ENCODE measurements at regions not wholly inside any gene's neighbourhood (a gene's known extent, or its start where the extent isn't known, plus 50 kb on each side); places are given as distances from the start of the nearest gene placed in this dataset.

- Mint-ChIP-seq H3K9me3 (ENCODE audit: unreplicated experiment) (no peaks in the 10 kb centered on the region), H3K36me3 (ENCODE audit: insufficient read depth, unreplicated experiment) (no peaks in the 10 kb centered on the region), H3K4me1 (ENCODE audit: low read depth, unreplicated experiment) (no peaks in the 10 kb centered on the region), H3K27ac (ENCODE audit: unreplicated experiment) (no peak overlapping the region), H3K27me3 (ENCODE audit: insufficient read depth, unreplicated experiment) (peaks cover 3% of the 10 kb centered on the region), H3K4me3 (ENCODE audit: unreplicated experiment) (no peak overlapping the region)
- CTCF ChIA-PET: no interaction called here
- TF ChIP-seq, protein P1, sequence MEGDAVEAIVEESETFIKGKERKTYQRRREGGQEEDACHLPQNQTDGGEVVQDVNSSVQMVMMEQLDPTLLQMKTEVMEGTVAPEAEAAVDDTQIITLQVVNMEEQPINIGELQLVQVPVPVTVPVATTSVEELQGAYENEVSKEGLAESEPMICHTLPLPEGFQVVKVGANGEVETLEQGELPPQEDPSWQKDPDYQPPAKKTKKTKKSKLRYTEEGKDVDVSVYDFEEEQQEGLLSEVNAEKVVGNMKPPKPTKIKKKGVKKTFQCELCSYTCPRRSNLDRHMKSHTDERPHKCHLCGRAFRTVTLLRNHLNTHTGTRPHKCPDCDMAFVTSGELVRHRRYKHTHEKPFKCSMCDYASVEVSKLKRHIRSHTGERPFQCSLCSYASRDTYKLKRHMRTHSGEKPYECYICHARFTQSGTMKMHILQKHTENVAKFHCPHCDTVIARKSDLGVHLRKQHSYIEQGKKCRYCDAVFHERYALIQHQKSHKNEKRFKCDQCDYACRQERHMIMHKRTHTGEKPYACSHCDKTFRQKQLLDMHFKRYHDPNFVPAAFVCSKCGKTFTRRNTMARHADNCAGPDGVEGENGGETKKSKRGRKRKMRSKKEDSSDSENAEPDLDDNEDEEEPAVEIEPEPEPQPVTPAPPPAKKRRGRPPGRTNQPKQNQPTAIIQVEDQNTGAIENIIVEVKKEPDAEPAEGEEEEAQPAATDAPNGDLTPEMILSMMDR (IDR thresholded peaks at IDR 0.05; ENCODE audit: insufficient read depth in 1 of 2, low read depth in 1 of 2, low read length in 1 of 2, severe bottlenecking in 1 of 2, unreplicated experiment in 1 of 2): no peak
- Histone ChIP-seq H3K9me3 (no peaks in the 10 kb centered on the region), H3K4me3 (ENCODE audit: low read depth, low read length) (no peak overlapping the region), H3K4me1 (no peaks in the 10 kb centered on the region), H3K36me3 (ENCODE audit: control insufficient read depth, insufficient read depth, low read length) (no peaks in the 10 kb centered on the region), H3K27me3 (replicated peaks; ENCODE audit: control insufficient read depth, insufficient read depth, low read length) (no peaks in the 10 kb centered on the region; the same call in 1 of the 2 replicates)
- intact Hi-C loops (cut with micrococcal nuclease; ENCODE audit: unreplicated experiment): no loop called here
- BruUV-seq (replicated peaks): no TSS peak
- POLR2A ChIA-PET: no interaction called here
- DNase-seq: no peak
These were observed 488.8 kb upstream of the FSHR start for GRCh38 chr2:49643149-49643548.

- no peaks in the 10 kb centered on the region; the same call in 1 of the 2 replicates for H3K27me3 ChIP-seq (replicated peaks; ENCODE audit: control insufficient read depth, insufficient read depth, low read length)
- intact Hi-C loops (cut with micrococcal nuclease; ENCODE audit: unreplicated experiment): no loop called here
- H3K36me3 ChIP-seq (ENCODE audit: control insufficient read depth, insufficient read depth, low read length): no peaks in the 10 kb centered on the region
- no peak overlapping the region for H3K27ac Mint-ChIP-seq (ENCODE audit: unreplicated experiment)
- CTCF ChIA-PET: no interaction called here
- no peak overlapping the region for H3K4me3 ChIP-seq (ENCODE audit: low read depth, low read length)
- no peaks in the 10 kb centered on the region for H3K36me3 Mint-ChIP-seq (ENCODE audit: insufficient read depth, unreplicated experiment)
- H3K4me1 Mint-ChIP-seq (ENCODE audit: low read depth, unreplicated experiment): no peaks in the 10 kb centered on the region
- H3K27me3 Mint-ChIP-seq (ENCODE audit: insufficient read depth, unreplicated experiment): peaks cover 3% of the 10 kb centered on the region
- no TSS peak for BruUV-seq (replicated peaks)
- DNase-seq: no peak
- no peak overlapping the region for H3K4me3 Mint-ChIP-seq (ENCODE audit: unreplicated experiment)
- no peaks in the 10 kb centered on the region for H3K9me3 Mint-ChIP-seq (ENCODE audit: unreplicated experiment)
- TF ChIP-seq, protein P1 (IDR thresholded peaks at IDR 0.05; ENCODE audit: insufficient read depth in 1 of 2, low read depth in 1 of 2, low read length in 1 of 2, severe bottlenecking in 1 of 2, unreplicated experiment in 1 of 2): no peak
- H3K4me1 ChIP-seq: no peaks in the 10 kb centered on the region
- no peaks in the 10 kb centered on the region for H3K9me3 ChIP-seq
- POLR2A ChIA-PET: no interaction called here
These were observed 486.3 kb upstream of the FSHR start for GRCh38 chr2:49640630-49641029.

- no peak overlapping the region for H3K4me3 Mint-ChIP-seq (ENCODE audit: unreplicated experiment)
- DNase-seq: no peak
- no peak overlapping the region for H3K27ac Mint-ChIP-seq (ENCODE audit: unreplicated experiment)
- H3K27me3 Mint-ChIP-seq (ENCODE audit: insufficient read depth, unreplicated experiment): no peaks in the 10 kb centered on the region
- no peaks in the 10 kb centered on the region for H3K9me3 Mint-ChIP-seq (ENCODE audit: unreplicated experiment)
- H3K4me1 Mint-ChIP-seq (ENCODE audit: low read depth, unreplicated experiment): no peaks in the 10 kb centered on the region
- ChIA-PET POLR2A (no interaction called here), CTCF (no interaction called here)
- no peaks in the 10 kb centered on the region for H3K27me3 ChIP-seq (replicated peaks; ENCODE audit: control insufficient read depth, insufficient read depth, low read length)
- H3K36me3 ChIP-seq (ENCODE audit: control insufficient read depth, insufficient read depth, low read length): no peaks in the 10 kb centered on the region
- BruUV-seq (replicated peaks): no TSS peak
- no peak overlapping the region for H3K4me3 ChIP-seq (ENCODE audit: low read depth, low read length)
- no peaks in the 10 kb centered on the region for H3K36me3 Mint-ChIP-seq (ENCODE audit: insufficient read depth, unreplicated experiment)
- peaks cover 9% of the 10 kb centered on the region for H3K4me1 ChIP-seq
- intact Hi-C loops (cut with micrococcal nuclease; ENCODE audit: unreplicated experiment): no loop called here
- TF ChIP-seq, protein P1 (IDR thresholded peaks at IDR 0.05; ENCODE audit: insufficient read depth in 1 of 2, low read depth in 1 of 2, low read length in 1 of 2, severe bottlenecking in 1 of 2, unreplicated experiment in 1 of 2): no peak
- H3K9me3 ChIP-seq: no peaks in the 10 kb centered on the region
These were observed 466.7 kb upstream of the FSHR start for GRCh38 chr2:49621016-49621415.
